DOHH2 (cell line): ENCODE measurements at regions not wholly inside any gene's neighbourhood (a gene's known extent, or its start where the extent isn't known, plus 50 kb on each side); places are given as distances from the start of the nearest gene placed in this dataset.

Experiments
- EZH2phosphoT487 ChIP-seq: fragments of 200-600 bp; sonication (generic); IDR thresholded peaks from 2 replicates; pipeline ENCODE4 v1.6.1; 2017; ENCODE audit warnings: borderline replicate concordance, mild to moderate bottlenecking, antibody characterized with exemption, low read length, moderate library complexity, mixed read lengths
- TF ChIP-seq, protein P1 (sequence below): fragments of 200-600 bp; sonication (generic); IDR thresholded peaks from one replicate; pipeline ENCODE4 v1.5.1; 2014; ENCODE audit warnings: antibody characterized with exemption, mild to moderate bottlenecking, low read depth, low read length; ENCODE audit not compliant: poor library complexity, severe bottlenecking

DNA sequence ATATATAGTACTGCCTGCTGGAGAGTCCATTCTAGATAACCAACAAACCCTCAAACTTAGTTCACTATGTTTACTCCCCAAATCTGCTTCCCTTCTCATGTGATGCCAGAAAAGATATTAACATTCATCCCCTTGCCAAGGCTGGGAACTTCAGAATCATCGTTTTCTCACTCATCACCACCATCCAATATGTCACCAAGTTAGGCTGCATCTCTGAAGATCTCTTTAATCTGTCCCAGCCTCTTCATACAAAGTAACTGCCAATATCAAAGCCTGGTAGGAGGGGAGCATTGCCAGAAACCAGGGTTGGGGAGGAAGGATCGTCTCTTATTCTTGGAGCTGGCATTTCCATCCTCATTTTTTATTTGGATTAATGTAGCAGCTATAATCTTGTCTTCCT is 71.6 kb downstream of the XCL2 start:
- TF ChIP-seq, protein P1, sequence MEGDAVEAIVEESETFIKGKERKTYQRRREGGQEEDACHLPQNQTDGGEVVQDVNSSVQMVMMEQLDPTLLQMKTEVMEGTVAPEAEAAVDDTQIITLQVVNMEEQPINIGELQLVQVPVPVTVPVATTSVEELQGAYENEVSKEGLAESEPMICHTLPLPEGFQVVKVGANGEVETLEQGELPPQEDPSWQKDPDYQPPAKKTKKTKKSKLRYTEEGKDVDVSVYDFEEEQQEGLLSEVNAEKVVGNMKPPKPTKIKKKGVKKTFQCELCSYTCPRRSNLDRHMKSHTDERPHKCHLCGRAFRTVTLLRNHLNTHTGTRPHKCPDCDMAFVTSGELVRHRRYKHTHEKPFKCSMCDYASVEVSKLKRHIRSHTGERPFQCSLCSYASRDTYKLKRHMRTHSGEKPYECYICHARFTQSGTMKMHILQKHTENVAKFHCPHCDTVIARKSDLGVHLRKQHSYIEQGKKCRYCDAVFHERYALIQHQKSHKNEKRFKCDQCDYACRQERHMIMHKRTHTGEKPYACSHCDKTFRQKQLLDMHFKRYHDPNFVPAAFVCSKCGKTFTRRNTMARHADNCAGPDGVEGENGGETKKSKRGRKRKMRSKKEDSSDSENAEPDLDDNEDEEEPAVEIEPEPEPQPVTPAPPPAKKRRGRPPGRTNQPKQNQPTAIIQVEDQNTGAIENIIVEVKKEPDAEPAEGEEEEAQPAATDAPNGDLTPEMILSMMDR: no peak
- no peak for TF ChIP-seq EZH2phosphoT487
